ENCODE measurements at regions not wholly inside any gene's neighbourhood (a gene's known extent, or its start where the extent isn't known, plus 50 kb on each side); places are given as distances from the start of the nearest gene placed in this dataset.

DNA sequence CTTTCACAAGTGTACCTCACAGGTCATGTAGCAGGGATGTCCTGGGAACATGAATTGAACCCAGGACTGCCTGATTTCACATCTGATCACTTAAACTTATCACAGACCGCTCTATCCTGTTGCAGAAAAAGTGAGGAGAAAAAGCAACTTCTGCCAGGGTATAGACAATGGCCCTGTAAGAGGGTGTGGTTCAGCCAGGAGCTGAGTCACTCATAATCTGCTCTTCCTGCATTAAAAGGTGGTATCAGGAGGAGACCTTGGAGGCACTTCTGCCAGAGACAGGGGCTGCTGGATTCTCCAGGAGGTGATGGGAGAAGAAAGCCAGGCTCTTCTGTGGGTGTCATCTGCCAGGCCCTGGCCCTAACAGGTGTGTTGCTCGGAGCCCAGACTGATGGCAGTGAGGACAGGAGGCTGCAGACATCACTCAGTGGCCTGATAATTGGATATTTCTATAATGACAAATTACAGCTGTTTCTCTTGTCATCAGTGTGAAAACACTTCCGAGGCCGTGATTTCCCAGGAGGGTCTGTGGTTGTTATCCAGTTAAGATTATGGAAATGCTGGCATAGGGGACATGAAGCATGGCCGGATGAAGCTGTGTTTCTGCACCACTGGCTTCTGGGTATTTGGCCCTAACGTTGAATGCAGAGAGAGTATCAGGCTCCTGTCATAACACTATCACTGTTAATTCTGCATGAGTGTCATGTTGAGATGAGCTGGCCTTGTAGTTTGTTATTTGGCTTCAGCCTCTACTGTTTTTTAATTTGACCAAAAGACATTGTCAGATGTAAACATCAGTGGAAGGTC lies 125.1 kb upstream of the ZBED5 start:
- Histone ChIP-seq H3K36me3 (no peaks in the 10 kb centered on the region), H3K4me3 (ENCODE audit: low read depth, low read length) (no peak overlapping the region), H3K27me3 (ENCODE audit: insufficient read depth, low read depth, severe bottlenecking) (no peaks in the 10 kb centered on the region), H3K27ac (no peak overlapping the region), H3K9me3 (ENCODE audit: severe bottlenecking) (no peaks in the 10 kb centered on the region)
- TF ChIP-seq, protein P1, sequence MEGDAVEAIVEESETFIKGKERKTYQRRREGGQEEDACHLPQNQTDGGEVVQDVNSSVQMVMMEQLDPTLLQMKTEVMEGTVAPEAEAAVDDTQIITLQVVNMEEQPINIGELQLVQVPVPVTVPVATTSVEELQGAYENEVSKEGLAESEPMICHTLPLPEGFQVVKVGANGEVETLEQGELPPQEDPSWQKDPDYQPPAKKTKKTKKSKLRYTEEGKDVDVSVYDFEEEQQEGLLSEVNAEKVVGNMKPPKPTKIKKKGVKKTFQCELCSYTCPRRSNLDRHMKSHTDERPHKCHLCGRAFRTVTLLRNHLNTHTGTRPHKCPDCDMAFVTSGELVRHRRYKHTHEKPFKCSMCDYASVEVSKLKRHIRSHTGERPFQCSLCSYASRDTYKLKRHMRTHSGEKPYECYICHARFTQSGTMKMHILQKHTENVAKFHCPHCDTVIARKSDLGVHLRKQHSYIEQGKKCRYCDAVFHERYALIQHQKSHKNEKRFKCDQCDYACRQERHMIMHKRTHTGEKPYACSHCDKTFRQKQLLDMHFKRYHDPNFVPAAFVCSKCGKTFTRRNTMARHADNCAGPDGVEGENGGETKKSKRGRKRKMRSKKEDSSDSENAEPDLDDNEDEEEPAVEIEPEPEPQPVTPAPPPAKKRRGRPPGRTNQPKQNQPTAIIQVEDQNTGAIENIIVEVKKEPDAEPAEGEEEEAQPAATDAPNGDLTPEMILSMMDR (IDR thresholded peaks at IDR 0.05; ENCODE audit: low read depth, low read length), result no peak
- no peak for DNase-seq

GRCh38 chr11:10979529-10979928 lies 121.7 kb upstream of the ZBED5 start:
- H3K36me3 ChIP-seq, result no peaks in the 10 kb centered on the region
- H3K9me3 ChIP-seq (ENCODE audit: severe bottlenecking), result no peaks in the 10 kb centered on the region
- no peak overlapping the region for H3K27ac ChIP-seq
- TF ChIP-seq, protein P1 (IDR thresholded peaks at IDR 0.05; ENCODE audit: low read depth, low read length), result no peak
- H3K27me3 ChIP-seq (ENCODE audit: insufficient read depth, low read depth, severe bottlenecking), result no peaks in the 10 kb centered on the region
- no peak overlapping the region for H3K4me3 ChIP-seq (ENCODE audit: low read depth, low read length)
- DNase-seq, result no peak

GRCh38 chr11:10978198-10978597 lies 120.3 kb upstream of the ZBED5 start:
- TF ChIP-seq, protein P1 (IDR thresholded peaks at IDR 0.05; ENCODE audit: low read depth, low read length), result no peak
- H3K27ac ChIP-seq, result no peak overlapping the region
- H3K9me3 ChIP-seq (ENCODE audit: severe bottlenecking), result no peaks in the 10 kb centered on the region
- no peak for DNase-seq
- no peak overlapping the region for H3K4me3 ChIP-seq (ENCODE audit: low read depth, low read length)
- H3K27me3 ChIP-seq (ENCODE audit: insufficient read depth, low read depth, severe bottlenecking), result no peaks in the 10 kb centered on the region
- no peaks in the 10 kb centered on the region for H3K36me3 ChIP-seq

GRCh38 chr11:10975287-10975721 lies 117.5 kb upstream of the ZBED5 start:
- Histone ChIP-seq H3K9me3 (ENCODE audit: severe bottlenecking) (no peaks in the 10 kb centered on the region), H3K27me3 (ENCODE audit: insufficient read depth, low read depth, severe bottlenecking) (no peaks in the 10 kb centered on the region), H3K4me3 (ENCODE audit: low read depth, low read length) (no peak overlapping the region), H3K36me3 (no peaks in the 10 kb centered on the region), H3K27ac (no peak overlapping the region)
- no peak for DNase-seq
- TF ChIP-seq, protein P1 (IDR thresholded peaks at IDR 0.05; ENCODE audit: low read depth, low read length), result no peak

GRCh38 chr11:10973416-10973815 lies 115.6 kb upstream of the ZBED5 start:
- DNase-seq, result no peak

More at GRCh38 chr11:10973416-10973815, 115.6 kb upstream of the ZBED5 start:
- Histone ChIP-seq H3K27ac (no peak overlapping the region), H3K4me3 (ENCODE audit: low read depth, low read length) (no peak overlapping the region), H3K27me3 (ENCODE audit: insufficient read depth, low read depth, severe bottlenecking) (no peaks in the 10 kb centered on the region), H3K9me3 (ENCODE audit: severe bottlenecking) (no peaks in the 10 kb centered on the region), H3K36me3 (no peaks in the 10 kb centered on the region)
- TF ChIP-seq, protein P1 (IDR thresholded peaks at IDR 0.05; ENCODE audit: low read depth, low read length), result no peak
